Suprapubic skin (tissue), 4 donors: ENCODE measurements at regions not wholly inside any gene's neighbourhood (a gene's known extent, or its start where the extent isn't known, plus 50 kb on each side); places are given as distances from the start of the nearest gene placed in this dataset.

Experiments used
- DNase-seq, 2 donors: peaks; one replicate each; pipeline ENCODE4 v3.0.0-alpha.2; 2019; ENCODE audit warnings: low spot score in 2 of 2
- H3K27ac ChIP-seq: fragments of 200-600 bp; sonication (generic); one replicate; pipeline ENCODE4 v1.5.1; 2019
- H3K27me3 ChIP-seq: fragments of 200-600 bp; sonication (generic); one replicate; pipeline ENCODE4 v1.5.1; 2019
- H3K36me3 ChIP-seq: fragments of 200-600 bp; sonication (generic); one replicate; pipeline ENCODE4 v1.5.1; 2019
- H3K4me1 ChIP-seq: fragments of 200-600 bp; sonication (generic); one replicate; pipeline ENCODE4 v1.5.1; 2019
- H3K4me3 ChIP-seq: fragments of 200-600 bp; sonication (generic); one replicate; pipeline ENCODE4 v1.5.1; 2019; ENCODE audit warnings: mild to moderate bottlenecking
- H3K9me3 ChIP-seq: fragments of 200-600 bp; sonication (generic); one replicate; pipeline ENCODE4 v1.5.1; 2019
- CTCF ChIP-seq, 2 donors: fragments of 200-600 bp in 1 of 2; fragments of 450-650 bp in 1 of 2; sonication (generic) in 1 of 2; IDR thresholded peaks; one replicate each; pipeline ENCODE4 v1.5.1; 2016 to 2019; ENCODE audit warnings: antibody characterized with exemption in 2 of 2, mild to moderate bottlenecking in 1 of 2, moderate library complexity in 1 of 2
- EP300 ChIP-seq: sonication (generic); formaldehyde crosslinking; IDR thresholded peaks from one replicate; pipeline ENCODE4 v1.6.1; 2017; ENCODE audit warnings: antibody characterized with exemption
- POLR2A ChIP-seq, 2 donors: fragments of 450-650 bp; IDR thresholded peaks; one replicate each; pipeline ENCODE4 v1.6.1; 2017; ENCODE audit warnings: antibody characterized with exemption in 2 of 2, mild to moderate bottlenecking in 2 of 2, moderate library complexity in 2 of 2
- POLR2AphosphoS5 ChIP-seq, 3 donors: sonication (generic); formaldehyde crosslinking; IDR thresholded peaks; one replicate each; pipeline ENCODE4 v1.6.1; 2017; ENCODE audit warnings: antibody characterized with exemption in 3 of 3
- WGBS: methylation state at CpG from one replicate; pipeline ENCODE4 v1.1.5; 2018; 5-methylcytosine and 5-hydroxymethylcytosine counted together

GRCh38 chrX:5042563-5042962, 1186.1 kb downstream of the NLGN4X start:
- no peak for DNase-seq
- Histone ChIP-seq H3K36me3 (no peaks in the 10 kb centered on the region), H3K27ac (no peak overlapping the region), H3K27me3 (no peaks in the 10 kb centered on the region), H3K9me3 (no peaks in the 10 kb centered on the region), H3K4me1 (no peaks in the 10 kb centered on the region), H3K4me3 (no peak overlapping the region)
- WGBS = 93% methylated on average over 3 of the region's 3 CpGs
- TF ChIP-seq CTCF (IDR thresholded peaks at IDR 0.05) = no peak
- TF ChIP-seq POLR2AphosphoS5 (IDR thresholded peaks at IDR 0.05) = no peak
- no peak for TF ChIP-seq EP300
- TF ChIP-seq POLR2A (IDR thresholded peaks at IDR 0.05) = no peak

GRCh38 chrX:5031792-5032191, 1196.9 kb downstream of the NLGN4X start:
- Histone ChIP-seq H3K4me1 (no peaks in the 10 kb centered on the region), H3K9me3 (no peaks in the 10 kb centered on the region), H3K27ac (no peak overlapping the region), H3K27me3 (no peaks in the 10 kb centered on the region), H3K36me3 (no peaks in the 10 kb centered on the region), H3K4me3 (no peak overlapping the region)
- 94% methylated on average over 7 of the region's 7 CpGs for WGBS
- no peak for TF ChIP-seq POLR2A (IDR thresholded peaks at IDR 0.05)
- no peak for TF ChIP-seq POLR2AphosphoS5 (IDR thresholded peaks at IDR 0.05)
- TF ChIP-seq CTCF (IDR thresholded peaks at IDR 0.05) = no peak
- TF ChIP-seq EP300 = no peak
- DNase-seq = no peak

- no peaks in the 10 kb centered on the region for H3K27me3 ChIP-seq
- TF ChIP-seq EP300 (no peak), CTCF (IDR thresholded peaks at IDR 0.05) (no peak), POLR2A (IDR thresholded peaks at IDR 0.05) (no peak), POLR2AphosphoS5 (IDR thresholded peaks at IDR 0.05) (no peak)
- H3K9me3 ChIP-seq = no peaks in the 10 kb centered on the region
- no peaks in the 10 kb centered on the region for H3K36me3 ChIP-seq
- H3K4me3 ChIP-seq = no peak overlapping the region
- H3K4me1 ChIP-seq = no peaks in the 10 kb centered on the region
- 67% methylated on average over 2 of the region's 2 CpGs for WGBS
- no peak overlapping the region for H3K27ac ChIP-seq
- DNase-seq = no peak
These were observed 1213.2 kb downstream of the NLGN4X start for GRCh38 chrX:5015451-5015850.

- no peaks in the 10 kb centered on the region for H3K36me3 ChIP-seq
- 82% methylated on average over 1 of the region's 1 CpG for WGBS
- H3K9me3 ChIP-seq = no peaks in the 10 kb centered on the region
- H3K4me3 ChIP-seq = no peak overlapping the region
- H3K27ac ChIP-seq = no peak overlapping the region
- H3K27me3 ChIP-seq = no peaks in the 10 kb centered on the region
- no peaks in the 10 kb centered on the region for H3K4me1 ChIP-seq
- DNase-seq = no peak
- no peak for TF ChIP-seq CTCF (IDR thresholded peaks at IDR 0.05)
- TF ChIP-seq POLR2AphosphoS5 (IDR thresholded peaks at IDR 0.05) = no peak
- no peak for TF ChIP-seq EP300
These were observed 1233.8 kb downstream of the NLGN4X start for GRCh38 chrX:4994855-4995254.

GRCh38 chrX:4978613-4979012, 1250.1 kb downstream of the NLGN4X start:
- TF ChIP-seq POLR2A (IDR thresholded peaks at IDR 0.05) = no peak
- TF ChIP-seq POLR2AphosphoS5 (IDR thresholded peaks at IDR 0.05) = no peak
- TF ChIP-seq CTCF (IDR thresholded peaks at IDR 0.05) = no peak
- TF ChIP-seq EP300 = no peak
- H3K4me1 ChIP-seq = no peaks in the 10 kb centered on the region
- no peak for DNase-seq
- no peaks in the 10 kb centered on the region for H3K9me3 ChIP-seq
- no peaks in the 10 kb centered on the region for H3K36me3 ChIP-seq
- no peak overlapping the region for H3K4me3 ChIP-seq
- WGBS = 58% methylated on average over 1 of the region's 1 CpG
- H3K27me3 ChIP-seq = no peaks in the 10 kb centered on the region
- H3K27ac ChIP-seq = no peak overlapping the region
